Hepatocyte (in vitro differentiated cells): ENCODE measurements at regions not wholly inside any gene's neighbourhood (a gene's known extent, or its start where the extent isn't known, plus 50 kb on each side); places are given as distances from the start of the nearest gene placed in this dataset.

ENCODE experiments used
- DNase-seq: peaks from one replicate; pipeline ENCODE4 v3.0.0-alpha.2; 2016; ENCODE audit warnings: low spot score
- H2AFZ ChIP-seq: fragments of 200-600 bp; sonication (generic); 2 replicates; pipeline ENCODE4 v1.6.0; 2016; ENCODE audit warnings: antibody characterized with exemption, mild to moderate bottlenecking
- H3K27ac ChIP-seq: fragments of 200-600 bp; sonication (generic); 2 replicates; pipeline ENCODE4 v1.5.1; 2016; ENCODE audit warnings: mild to moderate bottlenecking
- H3K27me3 ChIP-seq: fragments of 200-600 bp; sonication (generic); 2 replicates; pipeline ENCODE4 v1.6.1; 2016
- H3K36me3 ChIP-seq: fragments of 200-600 bp; sonication (generic); replicated peaks from 2 replicates; pipeline ENCODE4 v1.5.1; 2016; ENCODE audit warnings: low read depth; ENCODE audit not compliant: insufficient read depth
- H3K4me1 ChIP-seq: fragments of 200-600 bp; sonication (generic); 2 replicates; pipeline ENCODE4 v1.5.1; 2016; ENCODE audit warnings: mild to moderate bottlenecking, moderate library complexity; ENCODE audit not compliant: insufficient read depth
- H3K4me2 ChIP-seq: fragments of 200-600 bp; sonication (generic); 2 replicates; pipeline ENCODE4 v1.6.0; 2016
- H3K4me3 ChIP-seq: fragments of 200-600 bp; sonication (generic); 2 replicates; pipeline ENCODE4 v1.5.1; 2016; ENCODE audit warnings: mild to moderate bottlenecking
- H3K79me2 ChIP-seq: fragments of 200-600 bp; sonication (generic); 2 replicates; pipeline ENCODE4 v1.6.0; 2017; ENCODE audit warnings: mild to moderate bottlenecking
- H3K9me2 ChIP-seq: fragments of 200-600 bp; sonication (generic); replicated peaks from 2 replicates; pipeline ENCODE4 v1.6.0; 2017; ENCODE audit warnings: mild to moderate bottlenecking; ENCODE audit not compliant: insufficient read depth
- H3K9me3 ChIP-seq: fragments of 200-600 bp; sonication (generic); 2 replicates; pipeline ENCODE4 v1.5.1; 2016; ENCODE audit warnings: low read depth, mild to moderate bottlenecking
- H4K20me1 ChIP-seq: fragments of 200-600 bp; sonication (generic); 2 replicates; pipeline ENCODE4 v1.6.0; 2016; ENCODE audit warnings: mild to moderate bottlenecking; ENCODE audit not compliant: insufficient read depth, poor library complexity, severe bottlenecking
- EZH2 ChIP-seq: fragments of 200-600 bp; sonication (generic); IDR thresholded peaks from 2 replicates; pipeline ENCODE4 v1.6.1; 2016; ENCODE audit warnings: antibody characterized with exemption, mild to moderate bottlenecking, borderline replicate concordance
- EZH2phosphoT487 ChIP-seq: fragments of 200-600 bp; sonication (generic); IDR thresholded peaks from one replicate; pipeline ENCODE4 v1.6.1; 2018; ENCODE audit warnings: antibody characterized with exemption, mild to moderate bottlenecking, low read depth, moderate library complexity; ENCODE audit not compliant: unreplicated experiment, severe bottlenecking
- WGBS: methylation state at CpG from one replicate; pipeline ENCODE4 v1.1.6; 2016; ENCODE audit warnings: low lambda C conversion rate; ENCODE audit errors: missing lambda C conversion rate; 5-methylcytosine and 5-hydroxymethylcytosine counted together
- TF ChIP-seq, protein P1 (sequence below): fragments of 200-600 bp; sonication (generic); IDR thresholded peaks from 2 replicates; pipeline ENCODE4 v1.5.1; 2016; ENCODE audit warnings: antibody characterized with exemption, mild to moderate bottlenecking; ENCODE audit not compliant: poor library complexity

DNA sequence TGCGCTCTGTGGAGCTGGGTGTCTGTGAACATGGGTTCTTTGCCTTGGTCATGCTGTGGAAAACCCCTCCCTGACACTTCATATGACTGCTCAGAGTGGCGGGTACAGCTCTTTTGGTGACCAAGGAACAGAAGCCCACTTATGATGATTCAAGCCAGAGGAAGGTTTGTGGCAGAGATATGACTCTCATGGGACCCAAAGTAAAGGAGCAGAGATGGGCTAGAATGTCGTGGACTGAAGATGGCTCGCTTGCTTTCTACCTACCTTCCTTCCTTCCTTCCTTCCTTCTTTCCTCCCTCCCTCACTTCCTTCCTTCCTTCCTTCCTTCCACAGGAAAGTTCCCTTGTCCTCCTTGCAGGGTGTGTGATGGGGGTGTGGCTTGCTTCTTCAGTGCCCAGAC is 169.7 kb upstream of the IRX3 start:
- WGBS = 96% methylated on average over 4 of the region's 4 CpGs
- Histone ChIP-seq H4K20me1 (no peaks in the 10 kb centered on the region), H3K4me3 (no peak overlapping the region), H3K27me3 (peaks cover 12% of the 10 kb centered on the region), H3K27ac (no peak overlapping the region), H3K79me2 (no peaks in the 10 kb centered on the region), H3K9me3 (no peaks in the 10 kb centered on the region), H3K9me2 (no peaks in the 10 kb centered on the region), H2AFZ (no peak overlapping the region), H3K4me2 (no peak overlapping the region), H3K36me3 (no peaks in the 10 kb centered on the region), H3K4me1 (peaks cover 20% of the 10 kb centered on the region)
- TF ChIP-seq EZH2phosphoT487 (no peak), EZH2 (no peak)
- TF ChIP-seq, protein P1, sequence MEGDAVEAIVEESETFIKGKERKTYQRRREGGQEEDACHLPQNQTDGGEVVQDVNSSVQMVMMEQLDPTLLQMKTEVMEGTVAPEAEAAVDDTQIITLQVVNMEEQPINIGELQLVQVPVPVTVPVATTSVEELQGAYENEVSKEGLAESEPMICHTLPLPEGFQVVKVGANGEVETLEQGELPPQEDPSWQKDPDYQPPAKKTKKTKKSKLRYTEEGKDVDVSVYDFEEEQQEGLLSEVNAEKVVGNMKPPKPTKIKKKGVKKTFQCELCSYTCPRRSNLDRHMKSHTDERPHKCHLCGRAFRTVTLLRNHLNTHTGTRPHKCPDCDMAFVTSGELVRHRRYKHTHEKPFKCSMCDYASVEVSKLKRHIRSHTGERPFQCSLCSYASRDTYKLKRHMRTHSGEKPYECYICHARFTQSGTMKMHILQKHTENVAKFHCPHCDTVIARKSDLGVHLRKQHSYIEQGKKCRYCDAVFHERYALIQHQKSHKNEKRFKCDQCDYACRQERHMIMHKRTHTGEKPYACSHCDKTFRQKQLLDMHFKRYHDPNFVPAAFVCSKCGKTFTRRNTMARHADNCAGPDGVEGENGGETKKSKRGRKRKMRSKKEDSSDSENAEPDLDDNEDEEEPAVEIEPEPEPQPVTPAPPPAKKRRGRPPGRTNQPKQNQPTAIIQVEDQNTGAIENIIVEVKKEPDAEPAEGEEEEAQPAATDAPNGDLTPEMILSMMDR = no peak
- DNase-seq = no peak

DNA sequence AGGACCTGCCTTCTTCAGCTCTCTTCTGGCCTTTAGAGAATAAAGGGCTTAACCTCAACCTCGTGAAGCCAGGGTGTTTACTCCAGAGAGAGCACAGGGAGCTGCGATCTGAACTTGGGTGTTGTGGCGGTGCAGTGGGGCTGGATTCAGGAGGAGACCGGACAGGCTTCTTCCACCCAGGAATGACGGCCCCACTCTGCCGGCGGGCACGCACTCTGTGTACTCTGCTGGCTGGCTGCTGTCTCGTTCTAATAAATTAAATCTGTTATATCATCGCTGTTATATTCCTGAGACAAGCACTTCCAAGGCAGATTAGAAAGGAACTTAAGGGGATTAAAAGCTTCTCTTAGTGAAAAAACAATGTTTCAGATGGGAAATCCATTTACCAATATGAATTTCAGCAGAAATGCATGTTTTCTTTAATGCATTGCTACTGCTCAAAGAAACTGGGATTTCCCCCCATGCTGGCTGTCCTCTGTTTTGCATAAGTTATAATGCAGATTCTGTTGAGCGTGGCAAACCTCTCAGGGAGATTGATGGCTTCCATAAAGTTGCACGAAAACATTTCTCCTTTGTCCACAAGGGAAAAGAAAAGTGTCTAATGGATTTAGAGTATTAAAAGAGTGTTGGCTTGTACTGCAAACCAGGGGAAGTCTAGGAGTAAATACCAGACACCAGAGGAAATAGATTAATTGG is 168.6 kb upstream of the IRX3 start:
- no peak for DNase-seq
- Histone ChIP-seq H3K4me3 (no peak overlapping the region), H4K20me1 (no peaks in the 10 kb centered on the region), H3K36me3 (no peaks in the 10 kb centered on the region), H3K4me2 (no peak overlapping the region), H3K79me2 (no peaks in the 10 kb centered on the region), H3K4me1 (peaks cover 20% of the 10 kb centered on the region), H3K9me3 (no peaks in the 10 kb centered on the region), H3K27ac (no peak overlapping the region), H3K27me3 (peaks cover 12% of the 10 kb centered on the region), H2AFZ (no peak overlapping the region), H3K9me2 (no peaks in the 10 kb centered on the region)
- TF ChIP-seq, protein P1 = no peak
- no peak for TF ChIP-seq EZH2
- TF ChIP-seq EZH2phosphoT487 = no peak
- WGBS = 51% methylated on average over 12 of the region's 12 CpGs

DNA sequence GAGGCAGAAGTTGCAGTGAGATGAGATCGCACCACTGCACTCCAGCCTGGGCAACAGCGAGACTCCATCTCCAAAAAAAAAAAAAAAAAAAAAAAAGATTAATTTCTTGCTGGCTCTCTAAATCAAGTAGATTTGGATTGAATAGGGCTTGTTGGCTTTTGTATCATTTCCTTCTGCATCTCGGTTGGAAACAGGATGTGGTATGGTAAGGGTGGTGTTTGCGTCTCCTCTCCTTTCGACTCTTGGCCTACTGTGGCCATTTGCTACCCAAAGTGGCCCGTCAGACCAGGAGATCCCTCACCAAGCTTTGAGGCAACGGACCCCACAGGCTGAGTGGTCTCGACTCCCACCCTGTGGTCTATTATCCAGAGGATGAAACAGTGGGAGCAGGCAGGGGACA is 168.0 kb upstream of the IRX3 start:
- TF ChIP-seq, protein P1 = no peak
- TF ChIP-seq EZH2phosphoT487 (no peak), EZH2 (no peak)
- DNase-seq = no peak
- 95% methylated on average over 8 of the region's 8 CpGs for WGBS

More for the DNA sequence above, 168.0 kb upstream of the IRX3 start:
- Histone ChIP-seq H3K9me2 (no peaks in the 10 kb centered on the region), H3K4me1 (peaks cover 16% of the 10 kb centered on the region), H3K36me3 (no peaks in the 10 kb centered on the region), H2AFZ (no peak overlapping the region), H3K27ac (no peak overlapping the region), H3K4me3 (no peak overlapping the region), H4K20me1 (no peaks in the 10 kb centered on the region), H3K4me2 (no peak overlapping the region), H3K79me2 (no peaks in the 10 kb centered on the region), H3K27me3 (peaks cover 12% of the 10 kb centered on the region), H3K9me3 (no peaks in the 10 kb centered on the region)
